ENCODE measurements at regions not wholly inside any gene's neighbourhood (a gene's known extent, or its start where the extent isn't known, plus 50 kb on each side); places are given as distances from the start of the nearest gene placed in this dataset.
"Not testable (repeated sequence)": the region's sequence is repeated elsewhere in the genome, so short reads cannot be mapped to it uniquely, and the experiment has no call there.

DNA sequence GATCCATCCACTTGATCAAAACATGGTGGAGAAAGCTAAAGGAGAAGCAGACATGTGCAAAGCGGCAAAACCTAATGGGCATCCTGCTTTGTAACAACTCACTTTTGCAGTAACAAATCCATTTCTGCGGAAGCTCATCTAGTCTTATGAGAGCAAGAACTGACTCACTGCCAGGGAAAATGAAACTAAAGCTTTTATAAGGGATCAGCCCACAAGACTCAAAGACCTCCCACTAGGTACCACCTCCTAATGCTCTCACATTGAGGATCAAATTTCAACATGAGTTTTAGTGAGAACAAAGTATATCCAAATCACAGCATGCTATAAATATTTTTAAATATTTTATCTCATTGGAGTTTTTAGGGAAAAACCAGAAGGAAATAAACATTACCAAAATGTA, 120.1 kb upstream of the GNAI1 start:
- Histone ChIP-seq H3K36me3 (ENCODE audit: control insufficient read depth, insufficient read depth, low read length) (no peaks in the 10 kb centered on the region), H3K9ac (ENCODE audit: low read length) (no peak overlapping the region), H3K27me3 (ENCODE audit: control insufficient read depth, insufficient read depth, low read length) (no peaks in the 10 kb centered on the region), H3K27ac (ENCODE audit: low read depth, low read length) (no peak overlapping the region), H3K4me1 (ENCODE audit: control insufficient read depth, insufficient read depth, low read length) (no peaks in the 10 kb centered on the region), H3K4me3 (ENCODE audit: low read length) (no peak overlapping the region)

DNA sequence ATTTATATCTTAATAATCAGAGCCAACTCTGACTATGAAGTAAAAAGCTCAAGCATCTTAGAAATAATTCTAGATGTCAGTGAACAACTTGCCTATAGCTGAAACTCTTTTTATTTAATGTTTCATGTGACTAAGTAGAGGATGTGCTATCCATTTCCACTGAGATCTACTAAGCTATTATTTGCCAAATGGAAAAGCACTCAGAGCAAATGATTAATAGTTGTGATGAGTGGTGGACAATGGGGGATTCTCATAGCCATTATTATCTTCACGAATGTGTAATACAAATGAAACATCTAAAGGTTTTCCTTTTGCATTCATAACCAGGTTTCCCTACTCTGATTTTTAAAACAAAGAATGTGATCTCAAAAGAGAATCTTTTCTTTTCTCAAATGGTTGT, 126.6 kb upstream of the GNAI1 start:
- Histone ChIP-seq H3K9ac (ENCODE audit: low read length) (no peak overlapping the region), H3K27ac (ENCODE audit: low read depth, low read length) (no peak overlapping the region), H3K36me3 (ENCODE audit: control insufficient read depth, insufficient read depth, low read length) (no peaks in the 10 kb centered on the region), H3K4me3 (ENCODE audit: low read length) (no peak overlapping the region), H3K4me1 (ENCODE audit: control insufficient read depth, insufficient read depth, low read length) (no peaks in the 10 kb centered on the region), H3K27me3 (ENCODE audit: control insufficient read depth, insufficient read depth, low read length) (no peaks in the 10 kb centered on the region)

GRCh38 chr7:80002865-80003264, 131.8 kb upstream of the GNAI1 start:
- Histone ChIP-seq H3K9ac (ENCODE audit: low read length) (no peak overlapping the region), H3K4me1 (ENCODE audit: control insufficient read depth, insufficient read depth, low read length) (no peaks in the 10 kb centered on the region), H3K4me3 (ENCODE audit: low read length) (no peak overlapping the region), H3K27me3 (ENCODE audit: control insufficient read depth, insufficient read depth, low read length) (no peaks in the 10 kb centered on the region), H3K27ac (ENCODE audit: low read depth, low read length) (no peak overlapping the region), H3K36me3 (ENCODE audit: control insufficient read depth, insufficient read depth, low read length) (no peaks in the 10 kb centered on the region)

- Histone ChIP-seq H3K4me3 (ENCODE audit: low read length) (no peak overlapping the region), H3K36me3 (ENCODE audit: control insufficient read depth, insufficient read depth, low read length) (no peaks in the 10 kb centered on the region), H3K27me3 (ENCODE audit: control insufficient read depth, insufficient read depth, low read length) (no peaks in the 10 kb centered on the region), H3K9ac (ENCODE audit: low read length) (no peak overlapping the region), H3K4me1 (ENCODE audit: control insufficient read depth, insufficient read depth, low read length) (no peaks in the 10 kb centered on the region), H3K27ac (ENCODE audit: low read depth, low read length) (no peak overlapping the region)
Measured at GRCh38 chr7:79998363-79998762, 136.3 kb upstream of the GNAI1 start.

GRCh38 chr7:79997345-79997744, 137.3 kb upstream of the GNAI1 start:
- H3K27ac ChIP-seq (ENCODE audit: low read depth, low read length): no peak overlapping the region
- H3K27me3 ChIP-seq (ENCODE audit: control insufficient read depth, insufficient read depth, low read length): no peaks in the 10 kb centered on the region
- no peaks in the 10 kb centered on the region for H3K36me3 ChIP-seq (ENCODE audit: control insufficient read depth, insufficient read depth, low read length)
- H3K4me3 ChIP-seq (ENCODE audit: low read length): no peak overlapping the region
- no peak overlapping the region for H3K9ac ChIP-seq (ENCODE audit: low read length)
- H3K4me1 ChIP-seq (ENCODE audit: control insufficient read depth, insufficient read depth, low read length): no peaks in the 10 kb centered on the region

- not testable (repeated sequence) for H3K27me3 ChIP-seq (ENCODE audit: control insufficient read depth, insufficient read depth, low read length); H3K9ac ChIP-seq (ENCODE audit: low read length); H3K36me3 ChIP-seq (ENCODE audit: control insufficient read depth, insufficient read depth, low read length); H3K4me3 ChIP-seq (ENCODE audit: low read length); H3K4me1 ChIP-seq (ENCODE audit: control insufficient read depth, insufficient read depth, low read length); H3K27ac ChIP-seq (ENCODE audit: low read depth, low read length)
Measured at GRCh38 chr7:79995741-79996140, 138.9 kb upstream of the GNAI1 start.

DNA sequence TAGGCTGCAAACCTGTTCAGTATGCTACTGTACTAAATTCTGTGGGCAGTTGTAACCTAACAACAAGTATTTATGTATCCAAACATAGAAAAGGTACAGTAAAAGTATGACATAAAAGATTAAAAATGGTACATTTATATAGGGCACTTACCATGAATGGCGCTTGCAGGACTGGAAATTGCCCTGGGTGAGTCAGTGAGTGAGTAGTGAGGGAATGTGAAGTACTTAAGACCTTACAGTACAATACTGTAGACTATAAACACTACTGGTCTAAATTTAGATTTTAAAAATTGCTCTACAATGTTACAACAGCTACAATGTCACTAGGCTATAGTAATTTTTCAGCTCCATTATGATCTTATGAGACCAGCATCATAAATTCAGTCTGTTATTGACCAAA, 146.0 kb upstream of the GNAI1 start:
- Histone ChIP-seq H3K36me3 (ENCODE audit: control insufficient read depth, insufficient read depth, low read length) (no peaks in the 10 kb centered on the region), H3K27ac (ENCODE audit: low read depth, low read length) (no peak overlapping the region), H3K27me3 (ENCODE audit: control insufficient read depth, insufficient read depth, low read length) (no peaks in the 10 kb centered on the region), H3K4me1 (ENCODE audit: control insufficient read depth, insufficient read depth, low read length) (no peaks in the 10 kb centered on the region), H3K4me3 (ENCODE audit: low read length) (no peak overlapping the region), H3K9ac (ENCODE audit: low read length) (no peak overlapping the region)

DNA sequence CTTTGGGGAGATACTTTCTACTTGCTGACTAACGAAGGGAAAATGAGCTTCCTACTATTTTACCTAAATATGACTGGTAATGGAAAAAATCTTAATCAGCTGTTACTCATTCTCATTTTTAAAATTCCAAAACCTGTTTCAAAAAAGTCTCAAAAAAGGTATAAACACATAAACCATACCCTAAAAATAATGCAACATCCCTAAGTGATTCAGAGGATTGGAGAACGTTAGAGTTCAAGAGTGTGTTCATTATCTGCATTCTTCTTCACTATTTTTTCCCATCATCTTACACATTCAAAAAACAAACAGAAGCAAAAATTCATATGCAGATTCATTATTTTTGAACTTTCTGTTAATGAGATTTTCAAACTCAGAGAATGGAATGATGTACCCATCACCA, 150.4 kb upstream of the GNAI1 start:
- H3K27ac ChIP-seq (ENCODE audit: low read depth, low read length): no peak overlapping the region
- H3K4me1 ChIP-seq (ENCODE audit: control insufficient read depth, insufficient read depth, low read length): no peaks in the 10 kb centered on the region
- H3K36me3 ChIP-seq (ENCODE audit: control insufficient read depth, insufficient read depth, low read length): no peaks in the 10 kb centered on the region
- H3K27me3 ChIP-seq (ENCODE audit: control insufficient read depth, insufficient read depth, low read length): no peaks in the 10 kb centered on the region
- H3K4me3 ChIP-seq (ENCODE audit: low read length): no peak overlapping the region
- H3K9ac ChIP-seq (ENCODE audit: low read length): no peak overlapping the region

GRCh38 chr7:79982141-79982770, 152.4 kb upstream of the GNAI1 start:
- no peak overlapping the region for H3K4me3 ChIP-seq (ENCODE audit: low read length)
- no peak overlapping the region for H3K27ac ChIP-seq (ENCODE audit: low read depth, low read length)
- H3K9ac ChIP-seq (ENCODE audit: low read length): no peak overlapping the region
- H3K36me3 ChIP-seq (ENCODE audit: control insufficient read depth, insufficient read depth, low read length): no peaks in the 10 kb centered on the region
- H3K4me1 ChIP-seq (ENCODE audit: control insufficient read depth, insufficient read depth, low read length): no peaks in the 10 kb centered on the region
- H3K27me3 ChIP-seq (ENCODE audit: control insufficient read depth, insufficient read depth, low read length): no peaks in the 10 kb centered on the region

DNA sequence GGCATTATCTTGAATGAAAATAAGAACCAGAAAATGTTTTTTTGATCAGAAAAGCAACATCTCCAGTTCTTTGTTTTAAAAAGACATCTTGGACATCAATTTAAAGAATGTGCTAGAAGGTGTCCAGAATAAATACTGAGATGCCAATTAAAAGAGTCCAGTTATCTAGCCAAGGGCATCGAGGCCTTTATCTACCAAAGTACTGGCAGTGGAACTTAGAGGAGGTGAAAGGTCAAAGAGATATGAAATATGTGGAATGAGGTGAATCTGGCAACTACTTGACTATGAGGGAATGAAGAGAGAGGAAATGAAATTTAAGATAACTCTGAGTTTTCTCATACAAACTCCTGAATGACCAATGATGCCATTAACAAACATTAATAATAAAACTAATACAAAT, 154.3 kb upstream of the GNAI1 start:
- no peaks in the 10 kb centered on the region for H3K4me1 ChIP-seq (ENCODE audit: control insufficient read depth, insufficient read depth, low read length)

DNA sequence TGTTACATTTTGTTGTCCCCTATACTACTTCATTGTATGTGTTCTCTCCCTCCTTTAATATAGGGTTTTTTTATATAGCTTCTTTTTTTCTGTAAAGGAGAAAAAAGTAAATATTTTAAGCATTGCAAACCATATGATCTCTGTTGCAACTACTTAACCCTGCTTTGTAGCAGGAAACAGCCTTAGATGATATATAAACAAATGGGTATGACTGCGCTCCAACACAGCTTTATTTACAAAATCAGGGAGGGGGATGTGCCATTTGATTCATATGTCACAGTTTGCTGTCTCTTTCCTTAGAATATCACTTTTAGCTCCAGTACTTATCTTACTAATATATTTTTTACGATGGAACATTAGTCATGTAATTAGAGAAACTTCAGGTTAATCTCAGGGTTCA, 155.2 kb upstream of the GNAI1 start:
- H3K27ac ChIP-seq (ENCODE audit: low read depth, low read length): no peak overlapping the region
- no peaks in the 10 kb centered on the region for H3K4me1 ChIP-seq (ENCODE audit: control insufficient read depth, insufficient read depth, low read length)
- no peak overlapping the region for H3K9ac ChIP-seq (ENCODE audit: low read length)
- H3K4me3 ChIP-seq (ENCODE audit: low read length): no peak overlapping the region
- no peaks in the 10 kb centered on the region for H3K36me3 ChIP-seq (ENCODE audit: control insufficient read depth, insufficient read depth, low read length)
- H3K27me3 ChIP-seq (ENCODE audit: control insufficient read depth, insufficient read depth, low read length): no peaks in the 10 kb centered on the region

More for the DNA sequence above, 154.3 kb upstream of the GNAI1 start:
- H3K9ac ChIP-seq (ENCODE audit: low read length): no peak overlapping the region
- H3K36me3 ChIP-seq (ENCODE audit: control insufficient read depth, insufficient read depth, low read length): no peaks in the 10 kb centered on the region
- no peak overlapping the region for H3K27ac ChIP-seq (ENCODE audit: low read depth, low read length)
- no peaks in the 10 kb centered on the region for H3K27me3 ChIP-seq (ENCODE audit: control insufficient read depth, insufficient read depth, low read length)
- no peak overlapping the region for H3K4me3 ChIP-seq (ENCODE audit: low read length)

GRCh38 chr7:79977481-79977880, 157.2 kb upstream of the GNAI1 start:
- Histone ChIP-seq H3K4me1 (ENCODE audit: control insufficient read depth, insufficient read depth, low read length) (no peaks in the 10 kb centered on the region), H3K27ac (ENCODE audit: low read depth, low read length) (no peak overlapping the region), H3K27me3 (ENCODE audit: control insufficient read depth, insufficient read depth, low read length) (no peaks in the 10 kb centered on the region), H3K4me3 (ENCODE audit: low read length) (no peak overlapping the region), H3K36me3 (ENCODE audit: control insufficient read depth, insufficient read depth, low read length) (no peaks in the 10 kb centered on the region), H3K9ac (ENCODE audit: low read length) (no peak overlapping the region)

- not testable (repeated sequence) for H3K4me1 ChIP-seq (ENCODE audit: control insufficient read depth, insufficient read depth, low read length); H3K27ac ChIP-seq (ENCODE audit: low read depth, low read length); H3K36me3 ChIP-seq (ENCODE audit: control insufficient read depth, insufficient read depth, low read length); H3K9ac ChIP-seq (ENCODE audit: low read length); H3K27me3 ChIP-seq (ENCODE audit: control insufficient read depth, insufficient read depth, low read length); H3K4me3 ChIP-seq (ENCODE audit: low read length)
Measured at GRCh38 chr7:79976711-79977020, 158.0 kb upstream of the GNAI1 start.

All from rectal smooth muscle tissue (tissue), 1 donor.